GM23338 (cell line): ENCODE measurements at regions not wholly inside any gene's neighbourhood (a gene's known extent, or its start where the extent isn't known, plus 50 kb on each side); places are given as distances from the start of the nearest gene placed in this dataset.

Experiments used
- CREB1 ChIP-seq: fragments of 250-450 bp; sonication (Bioruptor Pico); IDR thresholded peaks from 2 replicates; pipeline ENCODE4 v1.5.0; 2020; ENCODE audit warnings: low read depth, mild to moderate bottlenecking, moderate library complexity
- ETS1 ChIP-seq: IDR thresholded peaks from 2 replicates; pipeline ENCODE4 v1.6.1; 2016; ENCODE audit warnings: antibody characterized with exemption
- EZH2 ChIP-seq: fragments of 200-600 bp; sonication (generic); IDR thresholded peaks from one replicate; pipeline ENCODE4 v1.8.0; 2017; ENCODE audit warnings: antibody characterized with exemption, mild to moderate bottlenecking, low read depth; ENCODE audit not compliant: unreplicated experiment
- EZH2phosphoT487 ChIP-seq: fragments of 200-600 bp; sonication (generic); IDR thresholded peaks from one replicate; pipeline ENCODE4 v1.8.1; 2018; ENCODE audit warnings: antibody characterized with exemption; ENCODE audit not compliant: unreplicated experiment
- JUNB ChIP-seq: IDR thresholded peaks from one replicate; pipeline ENCODE4 v1.6.1; 2016; ENCODE audit warnings: antibody characterized with exemption; ENCODE audit not compliant: unreplicated experiment
- NANOG ChIP-seq: IDR thresholded peaks from 2 replicates; pipeline ENCODE4 v1.6.1; 2016; ENCODE audit warnings: antibody characterized with exemption, borderline replicate concordance
- POLR2AphosphoS5 ChIP-seq: IDR thresholded peaks from 2 replicates; pipeline ENCODE4 v1.6.1; 2016; ENCODE audit warnings: antibody characterized with exemption, low read depth
- REST ChIP-seq: IDR thresholded peaks from one replicate; pipeline ENCODE4 v1.6.1; 2018; ENCODE audit warnings: antibody characterized with exemption; ENCODE audit not compliant: unreplicated experiment
- ZNF114 ChIP-seq: fragments of 250-450 bp; sonication (Bioruptor Pico); IDR thresholded peaks from 2 replicates; pipeline ENCODE4 v1.5.0; 2020; ENCODE audit warnings: mild to moderate bottlenecking, moderate library complexity
- TF ChIP-seq, protein P1 (sequence below), 2 experiments: fragments of 200-600 bp in 1 of 2; sonication (generic) in 1 of 2; conservative IDR thresholded peaks; 2 replicates each; pipeline versions ENCODE4 v1.5.1 to v1.6.1; 2016 to 2017; ENCODE audit warnings: antibody characterized with exemption in 2 of 2, low read depth in 2 of 2, mild to moderate bottlenecking in 2 of 2, moderate library complexity in 1 of 2

GRCh38 chr5:135254183-135254582 lies 144.8 kb downstream of the MACROH2A1 start:
- TF ChIP-seq, protein P1, sequence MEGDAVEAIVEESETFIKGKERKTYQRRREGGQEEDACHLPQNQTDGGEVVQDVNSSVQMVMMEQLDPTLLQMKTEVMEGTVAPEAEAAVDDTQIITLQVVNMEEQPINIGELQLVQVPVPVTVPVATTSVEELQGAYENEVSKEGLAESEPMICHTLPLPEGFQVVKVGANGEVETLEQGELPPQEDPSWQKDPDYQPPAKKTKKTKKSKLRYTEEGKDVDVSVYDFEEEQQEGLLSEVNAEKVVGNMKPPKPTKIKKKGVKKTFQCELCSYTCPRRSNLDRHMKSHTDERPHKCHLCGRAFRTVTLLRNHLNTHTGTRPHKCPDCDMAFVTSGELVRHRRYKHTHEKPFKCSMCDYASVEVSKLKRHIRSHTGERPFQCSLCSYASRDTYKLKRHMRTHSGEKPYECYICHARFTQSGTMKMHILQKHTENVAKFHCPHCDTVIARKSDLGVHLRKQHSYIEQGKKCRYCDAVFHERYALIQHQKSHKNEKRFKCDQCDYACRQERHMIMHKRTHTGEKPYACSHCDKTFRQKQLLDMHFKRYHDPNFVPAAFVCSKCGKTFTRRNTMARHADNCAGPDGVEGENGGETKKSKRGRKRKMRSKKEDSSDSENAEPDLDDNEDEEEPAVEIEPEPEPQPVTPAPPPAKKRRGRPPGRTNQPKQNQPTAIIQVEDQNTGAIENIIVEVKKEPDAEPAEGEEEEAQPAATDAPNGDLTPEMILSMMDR (conservative IDR thresholded peaks at IDR 0.05; ENCODE audit: low read depth in 2 of 2) = no peak
- TF ChIP-seq POLR2AphosphoS5 (no peak), ZNF114 (CRISPR knock-in tag) (no peak), EZH2 (no peak), NANOG (no peak), EZH2phosphoT487 (no peak), CREB1 (no peak), JUNB (no peak), REST (no peak), ETS1 (no peak)
